Neural cell (in vitro differentiated cells): ENCODE measurements at regions not wholly inside any gene's neighbourhood (a gene's known extent, or its start where the extent isn't known, plus 50 kb on each side); places are given as distances from the start of the nearest gene placed in this dataset.

Experiments used
- RAD21 ChIP-seq: fragments of 450-650 bp; conservative IDR thresholded peaks from 2 replicates; pipeline ENCODE4 v1.6.1; 2014; ENCODE audit warnings: antibody characterized with exemption, mild to moderate bottlenecking, moderate library complexity
- TF ChIP-seq, protein P1 (sequence below): IDR thresholded peaks from 2 replicates; pipeline ENCODE4 v1.6.1; 2012; ENCODE audit warnings: borderline replicate concordance

DNA sequence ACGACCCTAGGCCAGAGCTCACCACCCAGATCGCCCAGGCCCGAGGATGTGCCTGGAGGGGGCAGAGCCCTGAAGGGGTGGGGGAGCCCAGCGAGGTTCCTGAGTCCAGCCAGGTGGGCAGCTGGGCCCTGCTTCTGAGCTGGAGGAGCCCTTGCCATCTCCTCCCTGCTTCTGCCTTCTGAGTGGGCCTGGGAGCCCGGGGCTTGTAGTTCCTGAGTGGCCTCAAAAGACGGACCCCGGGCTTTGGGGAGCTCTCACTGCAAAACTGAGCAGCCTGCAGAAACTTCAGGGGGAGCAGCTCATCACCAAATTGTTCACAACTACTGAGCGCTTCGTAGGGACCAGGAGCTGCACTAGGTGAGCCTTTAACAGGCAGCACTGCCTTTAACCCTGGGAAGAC lies 112.1 kb downstream of the NCOR2 start:
- TF ChIP-seq, protein P1, sequence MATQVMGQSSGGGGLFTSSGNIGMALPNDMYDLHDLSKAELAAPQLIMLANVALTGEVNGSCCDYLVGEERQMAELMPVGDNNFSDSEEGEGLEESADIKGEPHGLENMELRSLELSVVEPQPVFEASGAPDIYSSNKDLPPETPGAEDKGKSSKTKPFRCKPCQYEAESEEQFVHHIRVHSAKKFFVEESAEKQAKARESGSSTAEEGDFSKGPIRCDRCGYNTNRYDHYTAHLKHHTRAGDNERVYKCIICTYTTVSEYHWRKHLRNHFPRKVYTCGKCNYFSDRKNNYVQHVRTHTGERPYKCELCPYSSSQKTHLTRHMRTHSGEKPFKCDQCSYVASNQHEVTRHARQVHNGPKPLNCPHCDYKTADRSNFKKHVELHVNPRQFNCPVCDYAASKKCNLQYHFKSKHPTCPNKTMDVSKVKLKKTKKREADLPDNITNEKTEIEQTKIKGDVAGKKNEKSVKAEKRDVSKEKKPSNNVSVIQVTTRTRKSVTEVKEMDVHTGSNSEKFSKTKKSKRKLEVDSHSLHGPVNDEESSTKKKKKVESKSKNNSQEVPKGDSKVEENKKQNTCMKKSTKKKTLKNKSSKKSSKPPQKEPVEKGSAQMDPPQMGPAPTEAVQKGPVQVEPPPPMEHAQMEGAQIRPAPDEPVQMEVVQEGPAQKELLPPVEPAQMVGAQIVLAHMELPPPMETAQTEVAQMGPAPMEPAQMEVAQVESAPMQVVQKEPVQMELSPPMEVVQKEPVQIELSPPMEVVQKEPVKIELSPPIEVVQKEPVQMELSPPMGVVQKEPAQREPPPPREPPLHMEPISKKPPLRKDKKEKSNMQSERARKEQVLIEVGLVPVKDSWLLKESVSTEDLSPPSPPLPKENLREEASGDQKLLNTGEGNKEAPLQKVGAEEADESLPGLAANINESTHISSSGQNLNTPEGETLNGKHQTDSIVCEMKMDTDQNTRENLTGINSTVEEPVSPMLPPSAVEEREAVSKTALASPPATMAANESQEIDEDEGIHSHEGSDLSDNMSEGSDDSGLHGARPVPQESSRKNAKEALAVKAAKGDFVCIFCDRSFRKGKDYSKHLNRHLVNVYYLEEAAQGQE, result no peak
- no peak for TF ChIP-seq RAD21
